CD14-positive monocyte (primary cell): ENCODE measurements at regions not wholly inside any gene's neighbourhood (a gene's known extent, or its start where the extent isn't known, plus 50 kb on each side); places are given as distances from the start of the nearest gene placed in this dataset.

Experiments used
- DNase-seq, 3 donors: peaks; one replicate each; pipeline ENCODE4 v3.0.0-alpha.2; 2011 to 2022
- H2AFZ ChIP-seq: 2 replicates; pipeline ENCODE4 v1.6.0; 2012; ENCODE audit warnings: mild to moderate bottlenecking, low read depth, low read length, inconsistent platforms; ENCODE audit not compliant: insufficient read depth, poor library complexity, severe bottlenecking
- H3K27ac ChIP-seq, 2 donors: 1 replicate in 1 of 2; 2 replicates in 1 of 2; pipeline ENCODE4 v1.5.1; 2012 to 2013; ENCODE audit warnings: low read length in 2 of 2, control low read depth in 1 of 2, inconsistent platforms in 1 of 2, low read depth in 1 of 2, mild to moderate bottlenecking in 1 of 2
- H3K27me3 ChIP-seq, 2 donors: one replicate each; pipeline versions ENCODE4 v1.6.0 to v1.6.1; 2011 to 2013; ENCODE audit warnings: low read length in 2 of 2; ENCODE audit not compliant: control insufficient read depth in 2 of 2, insufficient read depth in 2 of 2
- H3K36me3 ChIP-seq, 2 donors: replicated peaks in 1 of 2; 1 replicate in 1 of 2; 2 replicates in 1 of 2; pipeline versions ENCODE4 v1.5.1 to v1.6.1; 2012 to 2013; ENCODE audit warnings: low read length in 2 of 2, control low read depth in 1 of 2, inconsistent platforms in 1 of 2, mild to moderate bottlenecking in 1 of 2; ENCODE audit not compliant: insufficient read depth in 2 of 2, control insufficient read depth in 1 of 2
- H3K4me1 ChIP-seq, 2 donors: 1 replicate in 1 of 2; 2 replicates in 1 of 2; pipeline versions ENCODE4 v1.5.1 to v1.6.1; 2012 to 2013; ENCODE audit warnings: low read length in 2 of 2, control low read depth in 1 of 2, inconsistent platforms in 1 of 2, mild to moderate bottlenecking in 1 of 2, moderate library complexity in 1 of 2; ENCODE audit not compliant: insufficient read depth in 2 of 2, control insufficient read depth in 1 of 2
- H3K4me2 ChIP-seq: replicated peaks from 2 replicates; pipeline ENCODE3; 2012; ENCODE audit warnings: low read length, moderate library complexity, mild to moderate bottlenecking; ENCODE audit not compliant: poor library complexity, severe bottlenecking; ENCODE audit errors: extremely low read depth
- H3K4me3 ChIP-seq, 3 experiments: fragments of 200-600 bp in 1 of 3; sonication (generic) in 1 of 3; replicated peaks in 1 of 3; 1 replicate in 2 of 3; 2 replicates in 1 of 3; pipeline ENCODE4 v1.5.1; 2011 to 2013; ENCODE audit warnings: low read length in 3 of 3, mild to moderate bottlenecking in 3 of 3, control low read depth in 2 of 3, low read depth in 2 of 3, inconsistent platforms in 1 of 3, moderate library complexity in 1 of 3
- H3K79me2 ChIP-seq: 2 replicates; pipeline ENCODE4 v1.6.0; 2012; ENCODE audit warnings: mild to moderate bottlenecking, control low read depth, inconsistent platforms, low read length, moderate library complexity; ENCODE audit not compliant: insufficient read depth
- H3K9ac ChIP-seq: 2 replicates; pipeline ENCODE4 v1.6.0; 2017; ENCODE audit warnings: low read length, mild to moderate bottlenecking; ENCODE audit not compliant: insufficient read depth, poor library complexity, severe bottlenecking
- H3K9me3 ChIP-seq, 2 donors: replicated peaks in 1 of 2; 1 replicate in 1 of 2; 2 replicates in 1 of 2; pipeline versions ENCODE4 v1.5.1 to v1.6.1; 2012 to 2013; ENCODE audit warnings: low read length in 2 of 2, control low read depth in 1 of 2; ENCODE audit not compliant: control insufficient read depth in 1 of 2, insufficient read depth in 1 of 2
- H4K20me1 ChIP-seq: 2 replicates; pipeline ENCODE4 v1.6.0; 2012; ENCODE audit warnings: mild to moderate bottlenecking, low read length, control low read depth, moderate library complexity; ENCODE audit not compliant: insufficient read depth
- H3K27ac Mint-ChIP-seq, 7 donors: one replicate each; pipeline ENCODE4 v1.8.0; 2020; ENCODE audit warnings: mild to moderate bottlenecking in 7 of 7, mixed read lengths in 7 of 7, moderate library complexity in 6 of 7, inconsistent platforms in 2 of 7
- H3K27me3 Mint-ChIP-seq, 3 donors: one replicate each; pipeline ENCODE4 v1.8.0; 2021 to 2022; ENCODE audit warnings: low read depth in 3 of 3, mild to moderate bottlenecking in 3 of 3, mixed read lengths in 3 of 3, moderate library complexity in 3 of 3, inconsistent platforms in 1 of 3
- H3K36me3 Mint-ChIP-seq, 2 donors: one replicate each; pipeline ENCODE4 v1.8.0; 2020; ENCODE audit warnings: mixed read lengths in 2 of 2, inconsistent platforms in 1 of 2, mild to moderate bottlenecking in 1 of 2
- H3K4me1 Mint-ChIP-seq: one replicate; pipeline ENCODE4 v1.8.0; 2020; ENCODE audit warnings: mild to moderate bottlenecking, mixed read lengths
- H3K4me3 Mint-ChIP-seq, 2 donors: one replicate each; pipeline ENCODE4 v1.8.0; 2020; ENCODE audit warnings: mild to moderate bottlenecking in 2 of 2, mixed read lengths in 2 of 2, moderate library complexity in 1 of 2
- H3K9me3 Mint-ChIP-seq, 7 donors: one replicate each; pipeline ENCODE4 v1.8.0; 2020 to 2022; ENCODE audit warnings: mixed read lengths in 7 of 7, mild to moderate bottlenecking in 6 of 7, moderate library complexity in 6 of 7, inconsistent platforms in 2 of 7
- CTCF ChIP-seq: fragments of 200-600 bp; IDR thresholded peaks from one replicate; pipeline ENCODE4 v1.8.0; 2022; ENCODE audit warnings: antibody characterized with exemption, mild to moderate bottlenecking
- WGBS: methylation state at CpG from one replicate; pipeline ENCODE4 v1.1.5; 2013; ENCODE audit warnings: missing lambda C conversion rate; ENCODE audit not compliant: insufficient coverage; 5-methylcytosine and 5-hydroxymethylcytosine counted together
- intact Hi-C, 2 donors: fragments of 100-400 bp; cut with micrococcal nuclease; formaldehyde crosslinking; loops; one replicate each; pipeline versions ENCODE4 v1.15.0 to v1.15.1; 2023

GRCh38 chr12:91309450-91309849 lies 126.8 kb upstream of the DCN start:
- no peak for TF ChIP-seq CTCF
- Histone ChIP-seq H3K27ac (no peak overlapping the region), H3K4me3 (no peak overlapping the region), H3K9me3 (no peaks in the 10 kb centered on the region), H3K9ac (no peak overlapping the region), H4K20me1 (no peaks in the 10 kb centered on the region), H3K36me3 (no peaks in the 10 kb centered on the region), H3K27me3 (no peaks in the 10 kb centered on the region), H3K79me2 (no peaks in the 10 kb centered on the region), H3K4me1 (no peaks in the 10 kb centered on the region), H2AFZ (no peak overlapping the region), H3K4me2 (no peak overlapping the region)
- WGBS: 75% methylated on average over 1 of the region's 2 CpGs
- Mint-ChIP-seq H3K27ac (no peak overlapping the region), H3K4me3 (no peak overlapping the region), H3K4me1 (peaks cover 7% of the 10 kb centered on the region), H3K36me3 (no peaks in the 10 kb centered on the region), H3K27me3 (no peaks in the 10 kb centered on the region), H3K9me3 (peaks cover 0 to 2% (median 0%) of the 10 kb centered on the region in 7 donors)
- intact Hi-C loops: no loop called here
- no peak for DNase-seq

- H3K9me3 ChIP-seq: no peaks in the 10 kb centered on the region
- Mint-ChIP-seq H3K4me3 (no peak overlapping the region), H3K27me3 (no peaks in the 10 kb centered on the region), H3K4me1 (peaks cover 7% of the 10 kb centered on the region), H3K27ac (no peak overlapping the region), H3K36me3 (no peaks in the 10 kb centered on the region), H3K9me3 (peaks cover 0 to 2% (median 0%) of the 10 kb centered on the region in 7 donors)
- no peak for TF ChIP-seq CTCF
- no peaks in the 10 kb centered on the region for H3K36me3 ChIP-seq
- H3K27me3 ChIP-seq: no peaks in the 10 kb centered on the region
- no peaks in the 10 kb centered on the region for H3K4me1 ChIP-seq
- H3K27ac ChIP-seq: no peak overlapping the region
- no peaks in the 10 kb centered on the region for H4K20me1 ChIP-seq
- no peak overlapping the region for H3K4me2 ChIP-seq
- no peak overlapping the region for H2AFZ ChIP-seq
- intact Hi-C loops: no loop called here
- DNase-seq: no peak
- 0% methylated on average over 1 of the region's 1 CpG for WGBS
- H3K9ac ChIP-seq: no peak overlapping the region
- no peaks in the 10 kb centered on the region for H3K79me2 ChIP-seq
- no peak overlapping the region for H3K4me3 ChIP-seq
These were observed 125.5 kb upstream of the DCN start for GRCh38 chr12:91307957-91308670.
